Activated CD8-positive, alpha-beta memory T cell treated with anti-CD3 and anti-CD28 coated beads, Interleukin-2, amount 50 U/mL, for 1 hour (primary cell): ENCODE measurements at regions not wholly inside any gene's neighbourhood (a gene's known extent, or its start where the extent isn't known, plus 50 kb on each side); places are given as distances from the start of the nearest gene placed in this dataset.

Experiments
- DNase-seq: peaks from one replicate; pipeline ENCODE4 v3.0.0-alpha.2; 2020; ENCODE audit errors: extremely low read depth

DNA sequence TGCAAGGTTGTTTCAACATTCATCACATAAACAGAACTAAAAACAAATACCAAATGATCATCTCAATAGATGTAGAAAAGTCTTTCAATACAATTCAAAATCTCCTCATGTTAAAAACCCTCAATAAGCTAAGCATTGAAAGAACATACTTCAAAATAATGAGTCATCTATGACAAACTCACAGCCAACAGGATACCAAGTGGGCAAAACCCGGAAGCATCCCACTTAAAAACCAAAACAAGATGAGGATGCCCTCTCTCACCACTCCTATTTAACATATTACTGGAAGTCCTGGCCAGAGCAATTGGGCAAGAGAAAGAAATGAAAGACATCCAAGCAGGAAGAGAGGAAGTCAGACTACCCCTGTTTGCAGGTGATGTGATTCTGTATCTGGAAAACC lies 992.2 kb upstream of the PIK3C3 start:
- DNase-seq, result no peak

DNA sequence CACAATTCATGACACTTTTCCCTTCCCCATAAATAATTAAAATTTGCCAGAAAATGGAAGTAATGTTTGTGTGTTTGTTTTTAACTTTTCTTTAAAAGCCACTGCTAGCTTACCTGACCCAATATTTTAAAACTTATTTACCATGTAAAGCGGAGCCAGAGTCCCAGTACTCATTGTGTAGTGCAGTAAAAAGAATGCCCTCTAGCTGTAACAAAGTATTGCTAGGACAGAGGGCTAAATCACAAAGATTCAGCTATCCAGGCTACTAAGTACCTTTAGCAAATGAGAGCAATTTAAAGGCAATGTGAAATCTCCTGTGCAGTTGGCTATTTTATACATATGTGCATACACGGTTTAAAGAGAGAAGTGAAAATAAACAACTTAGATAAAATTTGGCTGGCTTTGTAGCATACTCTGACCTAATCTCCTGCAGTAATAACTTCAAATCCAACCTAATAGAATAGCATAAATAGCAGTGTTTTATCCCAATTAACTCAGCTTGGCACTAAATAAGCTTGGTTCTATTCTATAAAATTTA lies 997.4 kb upstream of the PIK3C3 start:
- no peak for DNase-seq

DNA sequence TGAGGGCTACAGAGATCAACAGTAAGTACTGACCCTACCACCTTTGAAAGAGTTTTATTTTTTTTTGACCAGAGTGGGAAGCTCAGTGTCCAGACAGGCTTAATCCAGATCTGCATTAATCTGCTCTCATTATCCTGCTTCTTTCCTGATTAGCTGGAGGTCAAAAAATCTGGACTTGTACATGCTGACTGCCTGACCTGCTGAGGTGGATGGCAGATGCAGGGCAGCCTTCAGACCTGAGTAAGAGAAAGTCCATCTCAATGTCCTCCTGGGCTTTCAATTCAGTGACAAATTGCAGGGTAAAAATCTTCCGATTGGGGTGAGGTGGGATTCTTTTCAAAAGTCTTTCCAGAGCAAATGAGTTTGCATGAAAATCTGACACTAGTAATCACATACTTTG lies 998.8 kb upstream of the PIK3C3 start:
- no peak for DNase-seq

DNA sequence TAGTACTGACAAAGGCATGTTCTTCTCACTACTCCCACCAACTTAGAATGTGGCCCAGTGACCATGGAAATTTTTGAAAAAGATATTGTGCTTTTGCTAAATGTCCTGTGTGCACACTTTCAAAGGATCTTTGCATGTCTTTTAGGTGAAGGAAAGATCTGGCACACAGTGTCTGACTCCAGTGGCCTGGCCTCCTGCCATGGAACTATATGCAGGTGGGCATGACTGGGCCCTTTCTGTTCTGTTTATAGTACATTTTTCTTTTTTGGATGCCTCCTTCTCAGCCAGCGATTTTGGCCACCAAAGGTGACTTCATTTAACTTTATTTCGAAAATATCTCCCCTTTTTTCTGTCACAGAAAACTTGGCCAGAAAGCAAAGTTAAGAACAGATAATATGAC lies 999.7 kb upstream of the PIK3C3 start:
- DNase-seq, result no peak

DNA sequence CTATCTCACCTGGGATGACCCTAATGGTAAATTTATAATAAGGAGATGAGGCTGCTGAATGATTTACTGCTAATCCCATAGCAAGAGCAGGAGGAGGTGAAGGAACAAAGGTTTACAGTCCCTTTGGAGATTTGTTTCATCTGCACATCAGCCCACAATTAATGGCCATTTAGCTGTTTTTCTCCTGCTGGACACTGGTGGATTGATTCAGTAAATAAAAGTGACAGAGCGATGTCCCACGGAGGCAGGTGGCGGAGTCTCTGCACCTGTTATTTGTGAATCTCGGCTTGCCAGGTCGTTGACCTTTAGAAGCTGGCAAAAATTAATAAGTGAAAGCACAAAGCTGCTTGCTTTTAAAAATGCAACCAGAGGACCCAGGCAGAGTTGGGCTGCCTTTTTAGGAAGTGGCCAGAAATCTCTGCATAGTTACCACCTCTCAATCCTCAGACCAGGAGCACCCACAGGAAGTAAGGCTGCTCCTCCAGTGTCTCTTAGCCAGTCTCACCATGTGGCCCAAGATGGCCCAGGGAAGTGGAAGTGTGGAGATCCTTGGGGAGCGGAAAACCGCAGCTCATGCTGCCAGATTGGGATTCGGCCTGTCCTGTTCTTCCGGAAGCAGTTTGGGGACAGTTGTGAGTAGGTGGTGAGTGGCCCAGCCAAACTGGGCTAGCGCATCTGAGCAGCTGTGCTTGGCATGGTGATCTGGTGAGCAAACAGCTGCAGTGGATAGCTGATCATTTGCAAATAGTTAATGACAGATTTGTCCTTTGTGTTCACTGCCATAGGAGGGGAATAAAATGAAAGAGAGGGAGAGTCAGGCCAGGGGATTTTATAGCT lies 1005.7 kb upstream of the PIK3C3 start:
- DNase-seq, result no peak

DNA sequence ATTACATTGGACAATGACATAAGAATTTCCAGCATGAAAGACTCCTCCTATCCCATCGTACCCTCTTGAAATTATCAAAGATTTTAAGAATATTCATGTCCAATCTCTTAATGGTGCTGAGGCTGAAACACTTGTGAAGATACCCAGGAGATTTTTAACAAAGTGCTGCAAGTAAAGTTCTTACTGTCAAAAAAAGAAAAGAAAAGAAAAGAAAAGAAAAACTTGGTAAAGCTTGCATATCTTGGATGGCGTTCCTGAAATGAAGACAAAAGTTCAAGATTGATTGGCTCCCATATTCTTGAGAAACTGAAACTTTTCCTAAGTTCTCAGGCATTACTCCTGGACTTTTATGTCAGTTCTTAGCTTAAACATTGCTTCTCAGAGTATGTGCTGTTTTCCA lies 1010.5 kb upstream of the PIK3C3 start:
- DNase-seq, result no peak

DNA sequence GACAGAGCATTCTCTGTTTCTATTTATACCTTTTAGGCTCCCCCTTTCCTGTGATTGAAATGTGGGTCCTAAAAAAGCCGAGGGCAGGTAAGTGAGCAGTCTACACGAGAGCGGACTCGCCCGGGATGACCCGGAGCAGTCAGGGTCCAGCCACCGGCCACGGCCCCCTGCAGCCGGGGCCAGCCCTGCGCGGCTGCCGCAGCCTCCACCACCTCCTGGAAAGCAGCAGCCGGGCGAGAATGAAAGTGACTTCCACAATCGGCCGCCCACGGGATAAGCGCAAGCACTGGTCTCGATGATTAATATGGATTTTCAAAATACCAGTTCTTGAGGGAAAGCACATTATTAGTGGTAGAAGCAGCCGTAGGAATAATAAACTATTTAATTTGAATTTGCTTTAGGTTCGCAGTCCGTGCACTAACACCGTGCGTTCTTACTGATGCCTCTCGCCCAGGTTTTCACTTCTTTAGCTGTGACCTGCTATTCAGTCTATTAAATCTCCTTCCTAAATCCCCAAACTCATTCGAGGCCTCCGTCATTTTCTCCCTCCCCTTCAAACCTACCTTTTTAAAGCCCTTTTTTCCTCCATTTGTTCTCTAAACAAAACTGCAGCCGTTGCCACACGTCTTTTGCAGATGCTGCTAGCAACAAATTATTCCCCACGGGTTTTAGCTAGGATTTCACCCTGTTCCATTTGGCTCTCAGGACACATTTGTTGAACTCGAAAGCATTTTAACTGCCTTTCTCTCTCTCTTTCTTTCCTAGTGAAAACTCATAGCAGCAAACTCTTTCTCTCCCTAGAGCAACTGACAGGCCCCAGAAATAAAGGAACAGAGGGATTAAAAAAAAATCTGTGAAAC lies 1015.1 kb upstream of the PIK3C3 start:
- DNase-seq, result no peak

DNA sequence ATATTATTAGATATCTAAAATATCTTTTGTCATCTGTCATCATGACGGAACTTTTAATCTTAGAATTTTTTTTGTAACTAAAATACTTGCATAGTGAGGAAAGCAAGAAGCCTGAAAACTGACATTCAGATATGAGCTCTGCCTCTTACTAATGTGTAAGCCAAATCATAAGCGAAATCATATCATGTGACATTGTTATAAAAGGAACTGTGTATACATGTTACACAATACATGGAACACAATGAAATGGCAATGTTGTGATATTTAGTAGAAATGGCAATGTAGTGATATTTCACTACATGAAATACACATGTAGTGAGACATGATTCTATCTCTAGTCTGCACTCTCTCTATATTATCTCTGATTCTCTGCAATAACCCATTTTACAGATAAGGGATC lies 1016.4 kb upstream of the PIK3C3 start:
- no peak for DNase-seq

DNA sequence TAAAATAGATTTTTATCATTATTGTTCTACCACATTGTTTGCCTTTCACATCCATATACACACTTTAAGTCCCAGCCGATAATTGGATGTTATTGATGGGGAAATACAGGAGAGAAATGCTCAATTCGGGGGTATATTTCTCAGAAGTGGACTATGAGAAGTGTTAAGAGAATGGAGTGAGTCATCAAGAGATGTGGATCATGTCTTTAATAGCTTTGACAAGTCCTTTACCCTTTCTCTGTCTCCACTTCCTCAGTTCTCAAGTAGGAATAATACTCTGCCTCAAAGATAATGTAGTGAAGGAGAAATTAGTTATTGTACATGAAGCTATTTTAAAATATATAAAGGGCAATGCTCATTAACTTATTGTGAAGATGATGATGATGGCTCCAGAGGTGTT lies 1017.6 kb upstream of the PIK3C3 start:
- DNase-seq, result no peak

DNA sequence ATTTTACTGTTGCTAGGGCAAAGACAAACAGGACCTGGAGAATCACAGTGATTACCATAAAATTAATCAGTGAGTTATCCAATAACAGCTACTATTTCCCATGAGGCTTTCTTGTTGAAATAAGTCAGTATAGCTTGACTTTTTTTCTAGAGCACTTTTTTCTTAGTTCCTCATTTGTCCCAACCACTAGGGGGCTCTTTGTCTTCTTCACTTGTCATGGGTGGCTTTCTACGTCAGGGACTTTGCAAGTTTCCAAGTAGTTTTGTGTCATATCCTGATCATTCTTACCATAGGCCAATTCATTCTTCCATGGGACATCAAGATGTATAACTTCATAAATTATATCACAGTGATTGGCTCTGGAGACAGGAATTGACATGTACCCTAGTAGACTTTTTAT lies 1019.6 kb upstream of the PIK3C3 start:
- no peak for DNase-seq

DNA sequence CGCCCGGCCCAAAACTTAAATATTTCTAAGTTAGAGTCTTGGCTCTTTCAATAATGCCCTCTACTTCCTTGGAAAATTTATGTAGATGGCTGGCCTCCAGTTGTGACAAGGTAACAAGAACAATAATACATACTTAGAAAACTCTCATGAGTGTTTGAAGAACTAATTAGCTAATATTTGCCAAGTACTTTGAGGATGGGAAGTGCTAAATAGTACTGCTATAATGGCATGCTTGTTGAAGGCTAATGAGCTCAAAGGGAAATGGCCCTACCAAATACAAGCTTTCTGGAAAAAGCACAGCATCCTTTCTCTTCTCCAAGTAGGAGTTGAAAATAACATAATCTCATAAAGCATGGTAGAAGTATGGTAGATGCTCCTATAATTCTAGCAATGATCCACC lies 1022.2 kb upstream of the PIK3C3 start:
- DNase-seq, result no peak

DNA sequence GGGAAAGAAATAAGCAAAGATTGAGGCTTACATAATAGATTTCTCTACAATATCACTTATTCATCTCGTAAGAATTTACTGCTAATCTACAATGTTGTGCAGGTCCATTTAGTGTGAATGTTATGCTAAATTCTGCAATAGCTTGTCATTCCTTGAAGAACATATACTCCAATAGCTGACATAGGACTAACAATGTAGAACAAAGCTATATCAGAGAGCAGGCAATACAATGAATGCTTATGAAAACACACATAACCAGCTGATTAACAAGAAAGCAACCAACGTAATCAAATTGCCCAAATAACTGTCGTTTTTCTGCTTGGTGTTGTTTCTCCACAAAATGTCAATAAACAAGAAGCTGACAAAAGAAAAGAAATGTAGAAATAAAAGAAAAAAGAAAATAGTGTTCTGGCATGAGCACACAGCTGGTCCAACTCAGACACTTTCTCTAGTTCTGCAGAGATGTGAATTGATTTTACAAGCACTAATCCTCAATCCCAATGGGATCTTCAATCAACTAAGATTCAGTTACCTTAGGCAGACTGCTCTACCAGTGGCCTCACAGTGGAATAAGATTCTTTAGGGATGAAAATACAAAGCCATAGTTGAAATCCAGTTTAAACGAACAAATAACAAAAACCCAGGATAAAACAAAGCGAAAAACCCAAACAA lies 1024.7 kb upstream of the PIK3C3 start:
- DNase-seq, result no peak

DNA sequence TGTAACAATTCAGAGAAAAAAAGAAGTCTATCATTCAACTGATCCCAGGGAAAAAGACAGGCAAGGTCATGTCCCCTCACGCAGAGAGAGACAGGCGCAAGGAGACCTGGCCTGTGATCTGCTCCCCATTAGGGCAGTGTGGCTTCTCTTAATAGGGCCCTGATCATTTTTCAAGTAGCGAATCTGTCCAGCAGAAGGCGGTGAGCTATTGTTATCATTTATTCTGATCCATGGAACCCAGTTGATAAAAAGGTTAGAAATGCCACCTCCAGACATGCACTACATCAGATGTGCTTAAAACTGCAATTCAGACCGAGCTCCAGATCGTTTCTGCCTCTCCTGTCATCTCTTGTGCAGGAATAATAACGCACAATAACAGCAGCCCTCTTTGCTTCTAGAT lies 1025.6 kb upstream of the PIK3C3 start:
- DNase-seq, result no peak

DNA sequence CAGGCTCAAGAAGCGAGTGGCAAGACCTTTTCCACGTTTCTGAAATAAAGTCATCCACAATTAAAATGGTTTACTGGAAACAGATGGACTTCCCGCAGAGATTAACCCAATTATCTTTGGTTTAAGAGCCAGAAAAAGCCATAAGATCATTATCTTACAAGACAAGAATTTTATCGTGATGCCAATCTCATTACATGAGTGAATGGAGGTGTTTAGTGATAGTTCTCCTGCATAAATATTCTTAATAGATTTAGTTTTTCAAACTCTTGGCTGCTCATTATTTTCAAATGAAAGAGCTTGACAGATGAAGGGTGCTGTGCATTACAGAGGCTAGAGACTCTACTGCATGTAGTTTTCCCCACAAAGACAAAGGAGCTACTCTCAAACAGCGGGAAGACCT lies 1028.4 kb upstream of the PIK3C3 start:
- no peak for DNase-seq

DNA sequence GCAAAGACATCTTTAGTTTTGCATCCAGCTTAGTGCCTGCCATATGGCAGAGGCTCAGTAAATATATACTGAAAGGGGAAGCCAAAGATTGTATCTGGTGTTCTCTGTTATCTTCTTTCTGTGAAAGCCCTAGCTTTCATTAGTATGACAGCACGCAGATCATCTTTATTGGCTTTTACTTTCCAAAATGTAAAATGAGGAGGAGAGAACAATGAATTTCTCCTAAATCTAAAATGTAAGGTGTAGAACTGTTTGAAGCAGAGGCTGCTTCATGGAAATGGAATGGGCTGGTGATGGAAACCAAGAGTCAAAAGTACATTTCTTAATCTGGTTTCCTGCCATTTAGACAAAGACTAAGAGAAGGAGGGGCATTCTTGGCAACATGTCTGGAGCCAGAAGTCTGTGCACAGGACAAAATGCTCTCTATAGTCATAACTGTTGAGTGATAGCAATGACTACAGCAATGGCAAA lies 1029.9 kb upstream of the PIK3C3 start:
- DNase-seq, result no peak

DNA sequence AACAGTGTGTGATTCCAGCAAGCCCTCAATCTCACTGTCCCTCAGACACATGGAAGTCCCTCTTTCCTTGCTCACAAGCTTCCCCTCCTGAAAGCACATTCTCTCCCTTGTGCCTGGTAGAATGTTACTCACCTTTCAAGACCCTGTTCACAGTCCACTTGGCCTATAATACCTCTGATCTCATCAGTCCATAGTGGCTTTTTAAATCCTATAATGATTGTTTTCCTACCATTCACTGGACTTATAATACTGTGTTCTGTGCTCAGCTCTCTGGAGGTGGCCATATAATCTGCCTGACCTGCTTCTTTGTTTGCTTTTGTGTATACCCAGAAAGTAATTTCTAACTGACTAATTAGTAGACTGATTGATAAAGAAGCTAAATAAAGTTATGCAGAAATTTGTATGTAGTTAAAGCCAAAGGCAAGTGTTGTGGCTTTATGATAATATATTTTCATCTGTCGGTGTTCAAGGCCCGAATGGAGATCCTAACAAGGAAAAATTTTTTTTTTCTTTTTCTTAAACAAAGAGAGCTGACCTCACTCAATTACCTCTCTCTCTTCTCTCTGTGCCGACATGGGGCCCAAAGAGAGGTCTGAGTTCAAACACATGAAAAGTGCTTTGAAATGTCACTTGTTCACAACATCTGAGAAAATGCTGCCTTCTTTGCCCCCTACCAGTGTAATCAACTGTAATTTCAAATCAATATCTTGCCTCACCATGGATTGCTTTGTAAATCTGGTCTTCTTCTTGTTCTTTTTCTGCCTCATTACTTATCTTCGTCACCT lies 1033.0 kb upstream of the PIK3C3 start:
- no peak for DNase-seq

DNA sequence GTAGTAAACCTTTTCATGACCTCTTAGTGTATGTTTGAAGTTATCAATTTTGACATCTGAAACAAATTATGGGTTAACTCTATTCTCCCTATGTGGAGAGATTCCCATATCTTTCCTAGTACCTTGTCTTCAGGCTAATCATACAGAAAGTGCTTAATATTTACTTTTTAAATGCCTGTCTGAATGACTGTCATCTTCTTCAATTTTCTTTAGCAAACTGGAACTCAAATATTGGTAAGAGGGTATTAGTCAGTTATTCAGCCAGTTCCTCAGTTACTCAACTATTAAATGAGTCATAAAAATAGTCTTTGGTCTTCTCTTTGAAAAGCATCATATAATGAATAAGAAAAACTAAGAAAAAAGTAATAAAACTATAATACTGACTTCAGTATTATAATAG lies 1038.0 kb upstream of the PIK3C3 start:
- DNase-seq, result no peak

DNA sequence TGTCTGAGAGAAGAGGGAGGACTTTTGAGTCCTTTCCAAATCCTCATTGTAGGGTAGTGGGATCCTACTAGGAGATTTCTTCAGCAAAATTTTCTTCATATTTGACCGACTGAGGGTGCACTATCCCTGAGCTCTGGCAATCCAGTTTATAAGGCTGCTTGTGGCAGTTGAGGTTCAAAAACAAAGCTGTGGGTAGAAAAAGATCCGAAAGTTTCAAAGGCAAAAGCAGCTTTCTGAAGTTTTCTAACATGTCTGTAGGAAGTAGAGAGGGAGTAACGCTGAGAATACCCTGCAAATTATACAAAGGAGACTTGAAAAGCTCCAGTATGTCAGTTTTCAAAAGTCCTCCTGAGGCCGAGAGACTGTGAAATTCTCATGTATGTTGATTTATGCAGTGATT lies 1039.3 kb upstream of the PIK3C3 start:
- DNase-seq, result no peak

DNA sequence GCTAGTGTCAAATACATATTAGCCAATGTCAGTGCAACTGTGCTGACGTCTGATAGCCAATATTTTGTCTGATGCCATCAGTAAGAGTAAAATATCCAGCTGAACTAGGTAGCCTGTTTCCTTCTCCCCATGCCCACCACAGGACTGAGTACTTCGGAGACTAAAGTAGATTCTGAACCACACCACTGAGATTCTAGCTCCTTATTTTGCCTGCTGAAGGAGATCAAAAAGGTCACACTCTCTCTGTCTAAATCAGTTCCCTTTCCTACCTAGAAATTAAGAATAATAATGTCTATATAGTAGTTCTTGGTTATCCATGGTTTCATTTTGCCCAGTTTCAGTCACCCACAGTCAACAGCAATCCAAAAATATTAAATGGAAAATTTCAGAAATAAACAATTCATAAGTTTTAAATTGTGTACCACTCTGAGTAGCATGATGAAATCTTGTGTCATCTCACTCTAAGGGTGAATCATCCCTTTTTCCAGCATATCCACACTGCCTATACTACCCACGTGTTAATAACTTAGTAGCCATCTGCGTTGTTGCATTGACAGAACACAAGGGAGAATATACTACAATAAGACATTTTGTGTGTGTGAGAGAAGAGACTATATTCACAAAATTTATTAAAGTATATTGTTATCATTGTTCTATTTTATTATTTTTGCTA lies 1043.3 kb upstream of the PIK3C3 start:
- DNase-seq, result no peak

DNA sequence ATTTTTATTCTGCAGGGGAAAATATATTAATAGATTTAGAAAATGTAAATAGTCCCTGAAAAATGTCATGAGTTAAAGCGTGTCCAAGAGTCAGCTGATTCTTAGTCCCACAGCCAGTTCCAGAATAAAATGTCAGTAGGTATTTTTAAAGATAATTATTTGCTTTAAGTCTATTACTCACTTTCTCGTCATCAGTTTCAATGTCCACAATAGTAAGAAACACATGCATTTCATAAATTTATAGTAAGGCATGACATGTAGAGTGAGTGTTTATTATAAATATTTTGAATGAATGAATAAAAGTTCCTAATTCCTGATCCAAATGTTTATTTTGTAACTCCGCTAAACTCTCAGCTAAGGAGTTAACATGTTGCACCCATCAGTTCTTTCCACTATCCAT lies 1044.0 kb upstream of the PIK3C3 start:
- no peak for DNase-seq

DNA sequence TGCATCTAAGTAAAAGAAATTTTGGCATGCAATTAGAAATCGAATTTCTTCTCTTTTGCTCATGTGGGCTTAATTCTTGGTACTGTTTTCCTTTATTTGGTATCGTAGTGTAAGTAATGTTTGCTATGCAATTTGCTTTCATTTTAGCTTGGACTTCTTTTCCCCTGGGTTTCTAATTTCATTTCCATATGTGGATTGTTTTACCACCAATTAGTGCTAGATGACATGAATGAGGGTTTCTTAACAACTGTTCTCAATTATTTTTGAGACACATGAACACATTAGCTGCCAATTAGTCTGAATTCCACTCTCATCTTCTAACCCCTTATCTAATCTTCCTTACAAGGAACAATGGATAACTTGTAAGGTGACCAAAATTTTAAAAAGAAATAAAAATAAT lies 1047.2 kb upstream of the PIK3C3 start:
- DNase-seq, result no peak
